Right lobe of liver (tissue), 4 donors: ENCODE measurements at regions not wholly inside any gene's neighbourhood (a gene's known extent, or its start where the extent isn't known, plus 50 kb on each side); places are given as distances from the start of the nearest gene placed in this dataset.

Source experiments
- CTCF ChIP-seq, 4 donors: fragments of 200-600 bp in 3 of 4; fragments of 450-650 bp in 1 of 4; IDR thresholded peaks; one replicate each; pipeline versions ENCODE4 v1.5.1 to v1.8.0; 2016 to 2022; ENCODE audit warnings: antibody characterized with exemption in 4 of 4, mild to moderate bottlenecking in 2 of 4
- POLR2A ChIP-seq: fragments of 450-650 bp; IDR thresholded peaks from one replicate; pipeline ENCODE4 v1.6.1; 2017; ENCODE audit warnings: antibody characterized with exemption, mild to moderate bottlenecking
- donor health status: DM: no; HTN: no; CAD: no.
- donor health status: DM: no; HTN: no; CAD: no.
- donor health status: DM: no; HTN: yes; CAD: no.

DNA sequence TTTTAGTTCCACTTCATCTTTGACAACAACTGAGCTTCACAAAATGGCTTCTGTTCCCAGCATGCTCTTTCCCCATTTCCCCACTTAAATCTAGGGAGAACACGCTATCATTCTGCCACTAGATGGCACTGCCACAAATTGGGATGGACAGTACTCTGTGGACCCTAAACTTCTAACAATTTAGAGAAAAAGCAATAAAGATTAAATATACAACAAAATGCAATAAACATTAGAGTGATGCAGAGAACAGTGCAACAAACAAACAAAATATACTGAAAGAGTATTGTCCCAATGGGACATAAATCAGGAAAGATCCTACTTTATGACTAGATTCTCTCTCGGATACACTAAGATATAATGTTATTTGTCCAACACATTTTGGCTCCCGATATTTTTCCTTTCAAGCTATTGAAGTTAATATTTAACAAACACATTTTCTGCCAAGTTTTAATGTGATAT lies 169.7 kb upstream of the TMCO5A start:
- TF ChIP-seq CTCF (IDR thresholded peaks at IDR 0.05), result peak; percentile 71 to 90 (median 78)
- TF ChIP-seq POLR2A, result no peak
